GM12891 (cell line): ENCODE measurements at regions not wholly inside any gene's neighbourhood (a gene's known extent, or its start where the extent isn't known, plus 50 kb on each side); places are given as distances from the start of the nearest gene placed in this dataset.

ENCODE experiments used
- PAX5 ChIP-seq: IDR thresholded peaks from 2 replicates; pipeline ENCODE4 v1.6.1; 2011; ENCODE audit warnings: low read length, moderate library complexity, mild to moderate bottlenecking; ENCODE audit not compliant: insufficient read depth, severe bottlenecking
- POLR2A ChIP-seq: IDR thresholded peaks from 2 replicates; pipeline ENCODE4 v1.6.1; 2011; ENCODE audit warnings: low read depth, low read length, control low read depth
- POLR2AphosphoS5 ChIP-seq: IDR thresholded peaks from 2 replicates; pipeline ENCODE4 v1.6.1; 2011; ENCODE audit warnings: low read depth, low read length, control low read depth
- POU2F2 ChIP-seq: IDR thresholded peaks from 2 replicates; pipeline ENCODE4 v1.6.1; 2011; ENCODE audit warnings: low read depth, mild to moderate bottlenecking, control low read depth, low read length, moderate library complexity
- SPI1 ChIP-seq: IDR thresholded peaks from 2 replicates; pipeline ENCODE4 v1.6.1; 2011; ENCODE audit warnings: low read depth, low read length, control low read depth
- TAF1 ChIP-seq: IDR thresholded peaks from 2 replicates; pipeline ENCODE4 v1.6.1; 2011; ENCODE audit warnings: low read depth, low read length, control low read depth

DNA sequence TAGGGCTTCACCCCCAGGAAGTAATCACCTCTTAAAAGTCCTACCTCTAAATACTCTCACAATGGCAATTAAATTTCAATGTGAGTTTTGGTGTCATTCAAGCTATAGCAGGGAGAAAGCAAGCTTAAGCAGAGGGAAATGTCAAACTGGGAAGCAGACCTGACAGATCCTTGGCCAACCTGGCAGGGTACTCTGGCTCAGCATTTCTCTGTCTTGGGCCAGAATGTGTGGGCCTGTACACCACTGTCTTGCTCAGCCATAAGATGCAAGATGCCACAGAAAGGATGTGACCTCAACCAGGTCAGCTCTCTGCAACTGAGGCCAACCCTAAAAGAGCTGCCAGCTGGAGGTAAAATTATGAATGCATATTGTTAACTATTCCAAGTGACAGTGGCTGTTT, 130.6 kb upstream of the CMC1 start:
- TF ChIP-seq TAF1: no peak
- TF ChIP-seq POLR2A: no peak
- TF ChIP-seq POLR2AphosphoS5: no peak
- no peak for TF ChIP-seq PAX5
- no peak for TF ChIP-seq SPI1
- no peak for TF ChIP-seq POU2F2
